ENCODE measurements at regions not wholly inside any gene's neighbourhood (a gene's known extent, or its start where the extent isn't known, plus 50 kb on each side); places are given as distances from the start of the nearest gene placed in this dataset.

DNA sequence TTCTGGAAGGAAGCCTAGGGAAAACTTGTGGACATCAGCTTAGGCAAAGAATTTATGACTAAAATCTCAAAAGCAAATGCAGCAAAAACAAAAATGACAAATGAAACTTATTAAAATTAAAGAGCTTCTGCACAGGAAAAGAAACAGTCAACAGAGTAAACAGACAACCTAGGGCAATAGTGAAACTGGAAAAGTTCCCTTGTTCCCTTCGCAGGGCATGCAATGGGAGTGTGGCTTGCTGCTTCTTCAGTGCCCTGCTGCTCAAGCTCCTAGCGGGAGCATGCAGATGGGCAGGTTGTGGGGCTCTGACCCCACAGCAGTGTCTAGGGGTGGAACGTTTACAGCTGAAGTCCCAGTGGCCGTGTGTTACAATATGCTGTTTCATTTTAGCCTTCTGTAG lies 1797.4 kb downstream of the NCAM2 start:
- Histone ChIP-seq H3K4me2 (ENCODE audit: low read length) (no peak overlapping the region), H3K9me3 (ENCODE audit: insufficient read depth, low read depth, low read length) (no peaks in the 10 kb centered on the region), H2AFZ (ENCODE audit: low read depth, low read length) (no peak overlapping the region), H3K4me3 (ENCODE audit: insufficient read depth, low read depth, low read length) (no peak overlapping the region), H3K27me3 (ENCODE audit: insufficient read depth, low read length) (no peaks in the 10 kb centered on the region), H3K4me1 (ENCODE audit: insufficient read depth, low read length) (no peaks in the 10 kb centered on the region), H3K79me2 (ENCODE audit: insufficient read depth, low read length) (no peaks in the 10 kb centered on the region), H3K9ac (ENCODE audit: low read length) (no peak overlapping the region), H4K20me1 (ENCODE audit: insufficient read depth, low read length) (no peaks in the 10 kb centered on the region), H3K27ac (ENCODE audit: low read depth, low read length) (no peak overlapping the region), H3K36me3 (ENCODE audit: insufficient read depth, low read length) (no peaks in the 10 kb centered on the region)
- DNase-seq (ENCODE audit: low read depth): no peak
- Mint-ChIP-seq H3K9me3 (ENCODE audit: unreplicated experiment) (peaks cover 2% of the 10 kb centered on the region), H3K27me3 (ENCODE audit: low read depth, unreplicated experiment) (no peaks in the 10 kb centered on the region), H3K4me3 (ENCODE audit: unreplicated experiment) (no peak overlapping the region), H3K36me3 (ENCODE audit: low read depth, unreplicated experiment) (no peaks in the 10 kb centered on the region), H3K4me1 (ENCODE audit: low read depth, unreplicated experiment) (no peaks in the 10 kb centered on the region), H3K27ac (ENCODE audit: unreplicated experiment) (no peak overlapping the region)
- TF ChIP-seq, protein P1, sequence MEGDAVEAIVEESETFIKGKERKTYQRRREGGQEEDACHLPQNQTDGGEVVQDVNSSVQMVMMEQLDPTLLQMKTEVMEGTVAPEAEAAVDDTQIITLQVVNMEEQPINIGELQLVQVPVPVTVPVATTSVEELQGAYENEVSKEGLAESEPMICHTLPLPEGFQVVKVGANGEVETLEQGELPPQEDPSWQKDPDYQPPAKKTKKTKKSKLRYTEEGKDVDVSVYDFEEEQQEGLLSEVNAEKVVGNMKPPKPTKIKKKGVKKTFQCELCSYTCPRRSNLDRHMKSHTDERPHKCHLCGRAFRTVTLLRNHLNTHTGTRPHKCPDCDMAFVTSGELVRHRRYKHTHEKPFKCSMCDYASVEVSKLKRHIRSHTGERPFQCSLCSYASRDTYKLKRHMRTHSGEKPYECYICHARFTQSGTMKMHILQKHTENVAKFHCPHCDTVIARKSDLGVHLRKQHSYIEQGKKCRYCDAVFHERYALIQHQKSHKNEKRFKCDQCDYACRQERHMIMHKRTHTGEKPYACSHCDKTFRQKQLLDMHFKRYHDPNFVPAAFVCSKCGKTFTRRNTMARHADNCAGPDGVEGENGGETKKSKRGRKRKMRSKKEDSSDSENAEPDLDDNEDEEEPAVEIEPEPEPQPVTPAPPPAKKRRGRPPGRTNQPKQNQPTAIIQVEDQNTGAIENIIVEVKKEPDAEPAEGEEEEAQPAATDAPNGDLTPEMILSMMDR (IDR thresholded peaks at IDR 0.05; ENCODE audit: insufficient read depth, low read depth, low read length): no peak
- TF ChIP-seq EZH2 (IDR thresholded peaks at IDR 0.05; ENCODE audit: insufficient read depth, low read length): no peak
- no peak for FAIRE-seq

GRCh38 chr21:22796147-22796546 lies 1797.9 kb downstream of the NCAM2 start:
- H4K20me1 ChIP-seq (ENCODE audit: insufficient read depth, low read length): no peaks in the 10 kb centered on the region
- H3K27me3 Mint-ChIP-seq (ENCODE audit: low read depth, unreplicated experiment): no peaks in the 10 kb centered on the region
- no peaks in the 10 kb centered on the region for H3K79me2 ChIP-seq (ENCODE audit: insufficient read depth, low read length)
- H2AFZ ChIP-seq (ENCODE audit: low read depth, low read length): no peak overlapping the region
- H3K27me3 ChIP-seq (ENCODE audit: insufficient read depth, low read length): no peaks in the 10 kb centered on the region
- no peaks in the 10 kb centered on the region for H3K36me3 ChIP-seq (ENCODE audit: insufficient read depth, low read length)
- no peaks in the 10 kb centered on the region for H3K9me3 ChIP-seq (ENCODE audit: insufficient read depth, low read depth, low read length)
- H3K36me3 Mint-ChIP-seq (ENCODE audit: low read depth, unreplicated experiment): no peaks in the 10 kb centered on the region
- no peaks in the 10 kb centered on the region for H3K4me1 Mint-ChIP-seq (ENCODE audit: low read depth, unreplicated experiment)
- FAIRE-seq (no peak), DNase-seq (ENCODE audit: low read depth) (no peak)
- TF ChIP-seq, protein P1 (IDR thresholded peaks at IDR 0.05; ENCODE audit: insufficient read depth, low read depth, low read length): no peak
- TF ChIP-seq EZH2 (IDR thresholded peaks at IDR 0.05; ENCODE audit: insufficient read depth, low read length): no peak
- H3K27ac Mint-ChIP-seq (ENCODE audit: unreplicated experiment): no peak overlapping the region
- no peak overlapping the region for H3K4me3 ChIP-seq (ENCODE audit: insufficient read depth, low read depth, low read length)
- no peak overlapping the region for H3K4me3 Mint-ChIP-seq (ENCODE audit: unreplicated experiment)
- H3K4me2 ChIP-seq (ENCODE audit: low read length): no peak overlapping the region
- peaks cover 2% of the 10 kb centered on the region for H3K9me3 Mint-ChIP-seq (ENCODE audit: unreplicated experiment)
- no peak overlapping the region for H3K9ac ChIP-seq (ENCODE audit: low read length)
- no peak overlapping the region for H3K27ac ChIP-seq (ENCODE audit: low read depth, low read length)
- no peaks in the 10 kb centered on the region for H3K4me1 ChIP-seq (ENCODE audit: insufficient read depth, low read length)

- H4K20me1 ChIP-seq (ENCODE audit: insufficient read depth, low read length): no peaks in the 10 kb centered on the region
- Mint-ChIP-seq H3K4me1 (ENCODE audit: low read depth, unreplicated experiment) (no peaks in the 10 kb centered on the region), H3K27ac (ENCODE audit: unreplicated experiment) (no peak overlapping the region), H3K36me3 (ENCODE audit: low read depth, unreplicated experiment) (no peaks in the 10 kb centered on the region), H3K9me3 (ENCODE audit: unreplicated experiment) (no peaks in the 10 kb centered on the region), H3K27me3 (ENCODE audit: low read depth, unreplicated experiment) (no peaks in the 10 kb centered on the region), H3K4me3 (ENCODE audit: unreplicated experiment) (no peak overlapping the region)
- no peak overlapping the region for H3K9ac ChIP-seq (ENCODE audit: low read length)
- DNase-seq (ENCODE audit: low read depth) (no peak), FAIRE-seq (no peak)
- H3K9me3 ChIP-seq (ENCODE audit: insufficient read depth, low read depth, low read length): no peaks in the 10 kb centered on the region
- no peak overlapping the region for H2AFZ ChIP-seq (ENCODE audit: low read depth, low read length)
- no peaks in the 10 kb centered on the region for H3K27me3 ChIP-seq (ENCODE audit: insufficient read depth, low read length)
- no peaks in the 10 kb centered on the region for H3K36me3 ChIP-seq (ENCODE audit: insufficient read depth, low read length)
- H3K79me2 ChIP-seq (ENCODE audit: insufficient read depth, low read length): no peaks in the 10 kb centered on the region
- H3K4me3 ChIP-seq (ENCODE audit: insufficient read depth, low read depth, low read length): no peak overlapping the region
- H3K27ac ChIP-seq (ENCODE audit: low read depth, low read length): no peak overlapping the region
- no peak overlapping the region for H3K4me2 ChIP-seq (ENCODE audit: low read length)
- no peaks in the 10 kb centered on the region for H3K4me1 ChIP-seq (ENCODE audit: insufficient read depth, low read length)
- TF ChIP-seq EZH2 (IDR thresholded peaks at IDR 0.05; ENCODE audit: insufficient read depth, low read length): no peak
- TF ChIP-seq, protein P1 (IDR thresholded peaks at IDR 0.05; ENCODE audit: insufficient read depth, low read depth, low read length): no peak
Measured at GRCh38 chr21:22804151-22804550, 1805.9 kb downstream of the NCAM2 start.

All from astrocyte (in vitro differentiated cells and primary cell).